ENCODE measurements at regions not wholly inside any gene's neighbourhood (a gene's known extent, or its start where the extent isn't known, plus 50 kb on each side); places are given as distances from the start of the nearest gene placed in this dataset.

- TF ChIP-seq ZNF462 (CRISPR knock-in tag; IDR thresholded peaks at IDR 0.05) (no peak), ETS1 (IDR thresholded peaks at IDR 0.05) (no peak), EZH2phosphoT487 (IDR thresholded peaks at IDR 0.05; ENCODE audit: unreplicated experiment) (no peak), EZH2 (IDR thresholded peaks at IDR 0.05; ENCODE audit: low read depth, unreplicated experiment) (no peak), ZNF114 (CRISPR knock-in tag; IDR thresholded peaks at IDR 0.05) (no peak), CREB1 (CRISPR knock-in tag; IDR thresholded peaks at IDR 0.05; ENCODE audit: low read depth) (no peak), JUNB (IDR thresholded peaks at IDR 0.05; ENCODE audit: unreplicated experiment) (no peak), ZNF331 (CRISPR knock-in tag; IDR thresholded peaks at IDR 0.05; ENCODE audit: low read depth) (no peak), POLR2AphosphoS5 (IDR thresholded peaks at IDR 0.05; ENCODE audit: low read depth) (no peak), CTCF (conservative IDR thresholded peaks at IDR 0.05; ENCODE audit: low read depth in 2 of 2) (no peak), STAT1 (IDR thresholded peaks at IDR 0.05; ENCODE audit: unreplicated experiment) (no peak)
Measured at GRCh38 chr6:15802466-15802865, 139.6 kb upstream of the DTNBP1 start (continued).
